HG03159 (cell line): ENCODE measurements at regions not wholly inside any gene's neighbourhood (a gene's known extent, or its start where the extent isn't known, plus 50 kb on each side); places are given as distances from the start of the nearest gene placed in this dataset.
"Not testable (repeated sequence)": the region's sequence is repeated elsewhere in the genome, so short reads cannot be mapped to it uniquely, and the experiment has no call there.

Experiments used
- ATAC-seq: cut with Tn5 transposase; IDR thresholded peaks from one replicate; pipeline ENCODE4 v1.9.1; 2021; ENCODE audit warnings: mild to moderate bottlenecking, moderate library complexity; ENCODE audit not compliant: unreplicated experiment

GRCh38 chr3:78076379-78076778 lies 1036.5 kb downstream of the ROBO2 start:
- ATAC-seq, result no peak

GRCh38 chr3:78077178-78077577 lies 1037.3 kb downstream of the ROBO2 start:
- ATAC-seq, result no peak

GRCh38 chr3:78077842-78078241 lies 1037.9 kb downstream of the ROBO2 start:
- ATAC-seq, result no peak

GRCh38 chr3:78079514-78079913 lies 1039.6 kb downstream of the ROBO2 start:
- no peak for ATAC-seq

GRCh38 chr3:78086150-78086549 lies 1046.3 kb downstream of the ROBO2 start:
- no peak for ATAC-seq

- no peak for ATAC-seq
Measured at GRCh38 chr3:78087134-78087533, 1047.2 kb downstream of the ROBO2 start.

GRCh38 chr3:78088006-78088405 lies 1048.1 kb downstream of the ROBO2 start:
- no peak for ATAC-seq

- ATAC-seq, result no peak
Measured at GRCh38 chr3:78090382-78090781, 1050.5 kb downstream of the ROBO2 start.

- ATAC-seq, result no peak
Measured at GRCh38 chr3:78091478-78092119, 1051.7 kb downstream of the ROBO2 start.

- ATAC-seq, result not testable (repeated sequence)
Measured at GRCh38 chr3:78092574-78092973, 1052.7 kb downstream of the ROBO2 start.

GRCh38 chr3:78096488-78097255 lies 1056.8 kb downstream of the ROBO2 start:
- no peak for ATAC-seq

- ATAC-seq, result no peak
Measured at GRCh38 chr3:78098367-78098766, 1058.5 kb downstream of the ROBO2 start.

- no peak for ATAC-seq
Measured at GRCh38 chr3:78101384-78101783, 1061.5 kb downstream of the ROBO2 start.

GRCh38 chr3:78108269-78108961 lies 1068.5 kb downstream of the ROBO2 start:
- ATAC-seq, result not testable (repeated sequence)

GRCh38 chr3:78112291-78113010 lies 1072.6 kb downstream of the ROBO2 start:
- no peak for ATAC-seq

GRCh38 chr3:78115983-78116382 lies 1076.1 kb downstream of the ROBO2 start:
- ATAC-seq, result no peak

GRCh38 chr3:78116874-78117273 lies 1077.0 kb downstream of the ROBO2 start:
- no peak for ATAC-seq

GRCh38 chr3:78123058-78123457 lies 1083.2 kb downstream of the ROBO2 start:
- no peak for ATAC-seq

- no peak for ATAC-seq
Measured at GRCh38 chr3:78129707-78130106, 1089.8 kb downstream of the ROBO2 start.

- ATAC-seq, result no peak
Measured at GRCh38 chr3:78130741-78131290, 1090.9 kb downstream of the ROBO2 start.

- no peak for ATAC-seq
Measured at GRCh38 chr3:78134496-78134895, 1094.6 kb downstream of the ROBO2 start.
